ENCODE measurements at regions not wholly inside any gene's neighbourhood (a gene's known extent, or its start where the extent isn't known, plus 50 kb on each side); places are given as distances from the start of the nearest gene placed in this dataset.

DNA sequence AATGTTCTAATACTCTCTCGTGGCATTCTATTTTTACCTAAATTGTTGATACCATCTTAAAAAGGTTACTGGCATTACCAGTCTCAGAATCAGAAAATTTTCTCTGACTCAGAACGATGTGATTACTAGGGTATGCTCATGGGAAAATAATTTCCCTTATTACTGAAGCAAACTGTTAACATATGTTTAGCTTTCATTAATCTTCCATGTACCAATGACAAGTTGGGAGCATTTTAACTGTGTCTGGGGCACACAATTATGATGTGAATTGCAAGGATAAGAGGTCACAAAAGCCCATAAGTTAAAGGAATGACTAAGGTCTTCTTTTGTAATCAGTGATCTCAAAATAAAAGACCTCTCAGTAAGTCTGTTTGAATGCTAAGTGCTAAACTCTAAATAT is 1254.6 kb downstream of the PCDH18 start:
- TF ChIP-seq RAD21 (IDR thresholded peaks at IDR 0.05; ENCODE audit: low read depth) = no peak
- TF ChIP-seq SRF (IDR thresholded peaks at IDR 0.05; ENCODE audit: low read depth) = no peak
- TF ChIP-seq POLR2A (IDR thresholded peaks at IDR 0.05; ENCODE audit: borderline replicate concordance, extremely low read depth, insufficient read depth, insufficient read length) = no peak
- TF ChIP-seq, protein P1, sequence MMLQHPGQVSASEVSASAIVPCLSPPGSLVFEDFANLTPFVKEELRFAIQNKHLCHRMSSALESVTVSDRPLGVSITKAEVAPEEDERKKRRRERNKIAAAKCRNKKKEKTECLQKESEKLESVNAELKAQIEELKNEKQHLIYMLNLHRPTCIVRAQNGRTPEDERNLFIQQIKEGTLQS (IDR thresholded peaks at IDR 0.05) = no peak
- TF ChIP-seq TCF7L2 (IDR thresholded peaks at IDR 0.05; ENCODE audit: borderline replicate concordance, extremely low read depth, insufficient read depth, insufficient read length) = no peak
- no peak for TF ChIP-seq ZNF274 (IDR thresholded peaks at IDR 0.05; ENCODE audit: low read depth, low read length)
- no peak for TF ChIP-seq CEBPB (IDR thresholded peaks at IDR 0.05; ENCODE audit: low read depth)
- no peak for TF ChIP-seq POLR2AphosphoS5 (IDR thresholded peaks at IDR 0.05; ENCODE audit: low read depth, low read length)
- TF ChIP-seq, protein P2, sequence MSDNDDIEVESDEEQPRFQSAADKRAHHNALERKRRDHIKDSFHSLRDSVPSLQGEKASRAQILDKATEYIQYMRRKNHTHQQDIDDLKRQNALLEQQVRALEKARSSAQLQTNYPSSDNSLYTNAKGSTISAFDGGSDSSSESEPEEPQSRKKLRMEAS (IDR thresholded peaks at IDR 0.05) = no peak
- TF ChIP-seq FOSL1 (IDR thresholded peaks at IDR 0.05; ENCODE audit: low read depth) = no peak
- no peak for TF ChIP-seq ELF1 (IDR thresholded peaks at IDR 0.05; ENCODE audit: borderline replicate concordance, low read depth)
- no peak for TF ChIP-seq JUND (IDR thresholded peaks at IDR 0.05)
- TF ChIP-seq SIN3A (IDR thresholded peaks at IDR 0.05; ENCODE audit: low read depth) = no peak
- TF ChIP-seq ZFX (IDR thresholded peaks at IDR 0.05) = no peak
- Histone ChIP-seq H3K36me3 (ENCODE audit: control insufficient read depth in 1 of 2, insufficient read depth in 2 of 2, low read length in 2 of 2) (no peaks in the 10 kb centered on the region), H3K4me1 (ENCODE audit: control insufficient read depth in 1 of 2, insufficient read depth in 2 of 2, low read length in 2 of 2) (no peaks in the 10 kb centered on the region), H3K79me2 (ENCODE audit: insufficient read depth, low read length) (no peaks in the 10 kb centered on the region), H3K27ac (ENCODE audit: low read depth, low read length) (no peak overlapping the region), H2AFZ (ENCODE audit: low read depth, low read length, poor library complexity, severe bottlenecking) (no peak overlapping the region), H4K20me1 (ENCODE audit: insufficient read depth) (no peaks in the 10 kb centered on the region), H3K4me3 (replicated peaks in 1 of 2; ENCODE audit: low read depth in 1 of 2, low read length in 2 of 2) (no peak overlapping the region), H3K9me2 (ENCODE audit: insufficient read depth) (no peaks in the 10 kb centered on the region), H3K4me2 (ENCODE audit: low read length) (no peak overlapping the region), H3K9me3 (ENCODE audit: control insufficient read depth in 1 of 2, insufficient read depth in 1 of 2, low read depth in 1 of 2, low read length in 2 of 2) (no peaks in the 10 kb centered on the region), H3K9ac (ENCODE audit: low read length) (no peak overlapping the region), H3K27me3 (ENCODE audit: insufficient read depth, low read length) (no peaks in the 10 kb centered on the region)
- DNase-seq (ENCODE audit: low read depth, low spot score) (no peak), ATAC-seq (no peak)
- BruUV-seq (replicated peaks) = no TSS peak
- CTCF ChIA-PET = no interaction called here
- intact Hi-C loops (cut with micrococcal nuclease) = no loop called here
- POLR2A ChIA-PET = no interaction called here
- RAD21 ChIA-PET (ENCODE audit: low non-redundant PET in 1 of 2, low total read pairs in 2 of 2, uncharacterized antibody in 2 of 2, unreplicated experiment in 2 of 2) = no interaction called here

DNA sequence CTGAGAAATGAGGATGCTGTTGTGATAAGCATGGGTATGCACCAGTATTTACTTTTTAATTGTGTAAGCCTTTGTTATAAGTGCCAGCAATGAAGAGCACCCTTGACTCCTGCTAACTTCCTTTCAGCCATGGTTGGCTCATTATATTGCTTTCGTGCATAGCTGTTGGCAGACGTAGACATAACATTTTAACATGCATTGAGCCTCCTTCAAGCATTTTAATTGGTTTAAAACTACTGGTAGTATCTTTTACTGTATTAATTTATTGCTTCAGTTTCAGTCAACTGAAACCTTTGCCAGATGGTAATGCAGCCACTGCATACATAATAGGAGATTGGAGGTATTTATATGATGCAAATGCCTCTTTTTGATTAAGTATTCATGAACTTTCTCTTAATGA is 1285.4 kb downstream of the PCDH18 start:
- CTCF ChIA-PET = no interaction called here
- no peak for ATAC-seq
- RAD21 ChIA-PET (ENCODE audit: low non-redundant PET in 1 of 2, low total read pairs in 2 of 2, uncharacterized antibody in 2 of 2, unreplicated experiment in 2 of 2) = no interaction called here
- TF ChIP-seq EGR1 (IDR thresholded peaks at IDR 0.05; ENCODE audit: low read depth) (no peak), FOSL1 (IDR thresholded peaks at IDR 0.05; ENCODE audit: low read depth) (no peak), SRF (IDR thresholded peaks at IDR 0.05; ENCODE audit: low read depth) (no peak), TCF7L2 (IDR thresholded peaks at IDR 0.05; ENCODE audit: borderline replicate concordance, extremely low read depth, insufficient read depth, insufficient read length) (no peak), ELF1 (IDR thresholded peaks at IDR 0.05; ENCODE audit: borderline replicate concordance, low read depth) (no peak), JUND (IDR thresholded peaks at IDR 0.05) (no peak), EZH2 (IDR thresholded peaks at IDR 0.05) (no peak), EZH2phosphoT487 (IDR thresholded peaks at IDR 0.05; ENCODE audit: borderline replicate concordance) (no peak), YY1 (IDR thresholded peaks at IDR 0.05; ENCODE audit: extremely low read depth, insufficient replicate concordance, low read depth, low read length) (no peak), SIN3A (IDR thresholded peaks at IDR 0.05; ENCODE audit: low read depth) (no peak), RAD21 (IDR thresholded peaks at IDR 0.05; ENCODE audit: low read depth) (no peak), POLR2AphosphoS5 (IDR thresholded peaks at IDR 0.05; ENCODE audit: low read depth, low read length) (no peak), ZFX (IDR thresholded peaks at IDR 0.05) (no peak)
- TF ChIP-seq, protein P3, sequence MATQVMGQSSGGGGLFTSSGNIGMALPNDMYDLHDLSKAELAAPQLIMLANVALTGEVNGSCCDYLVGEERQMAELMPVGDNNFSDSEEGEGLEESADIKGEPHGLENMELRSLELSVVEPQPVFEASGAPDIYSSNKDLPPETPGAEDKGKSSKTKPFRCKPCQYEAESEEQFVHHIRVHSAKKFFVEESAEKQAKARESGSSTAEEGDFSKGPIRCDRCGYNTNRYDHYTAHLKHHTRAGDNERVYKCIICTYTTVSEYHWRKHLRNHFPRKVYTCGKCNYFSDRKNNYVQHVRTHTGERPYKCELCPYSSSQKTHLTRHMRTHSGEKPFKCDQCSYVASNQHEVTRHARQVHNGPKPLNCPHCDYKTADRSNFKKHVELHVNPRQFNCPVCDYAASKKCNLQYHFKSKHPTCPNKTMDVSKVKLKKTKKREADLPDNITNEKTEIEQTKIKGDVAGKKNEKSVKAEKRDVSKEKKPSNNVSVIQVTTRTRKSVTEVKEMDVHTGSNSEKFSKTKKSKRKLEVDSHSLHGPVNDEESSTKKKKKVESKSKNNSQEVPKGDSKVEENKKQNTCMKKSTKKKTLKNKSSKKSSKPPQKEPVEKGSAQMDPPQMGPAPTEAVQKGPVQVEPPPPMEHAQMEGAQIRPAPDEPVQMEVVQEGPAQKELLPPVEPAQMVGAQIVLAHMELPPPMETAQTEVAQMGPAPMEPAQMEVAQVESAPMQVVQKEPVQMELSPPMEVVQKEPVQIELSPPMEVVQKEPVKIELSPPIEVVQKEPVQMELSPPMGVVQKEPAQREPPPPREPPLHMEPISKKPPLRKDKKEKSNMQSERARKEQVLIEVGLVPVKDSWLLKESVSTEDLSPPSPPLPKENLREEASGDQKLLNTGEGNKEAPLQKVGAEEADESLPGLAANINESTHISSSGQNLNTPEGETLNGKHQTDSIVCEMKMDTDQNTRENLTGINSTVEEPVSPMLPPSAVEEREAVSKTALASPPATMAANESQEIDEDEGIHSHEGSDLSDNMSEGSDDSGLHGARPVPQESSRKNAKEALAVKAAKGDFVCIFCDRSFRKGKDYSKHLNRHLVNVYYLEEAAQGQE (IDR thresholded peaks at IDR 0.05; ENCODE audit: low read depth) = no peak

More for the DNA sequence above, 1285.4 kb downstream of the PCDH18 start:
- POLR2A ChIA-PET = no interaction called here
- no peak for DNase-seq (ENCODE audit: low read depth, low spot score)
- no peak overlapping the region for H3K9ac ChIP-seq (ENCODE audit: low read length)
- no peaks in the 10 kb centered on the region for H3K9me3 ChIP-seq (ENCODE audit: control insufficient read depth in 1 of 2, insufficient read depth in 1 of 2, low read depth in 1 of 2, low read length in 2 of 2)
- no peaks in the 10 kb centered on the region for H3K27me3 ChIP-seq (ENCODE audit: insufficient read depth, low read length)
- no peak overlapping the region for H2AFZ ChIP-seq (ENCODE audit: low read depth, low read length, poor library complexity, severe bottlenecking)
- no peaks in the 10 kb centered on the region for H3K9me2 ChIP-seq (ENCODE audit: insufficient read depth)
- intact Hi-C loops (cut with micrococcal nuclease) = no loop called here
- no peak overlapping the region for H3K4me2 ChIP-seq (ENCODE audit: low read length)
- H3K36me3 ChIP-seq (ENCODE audit: control insufficient read depth in 1 of 2, insufficient read depth in 2 of 2, low read length in 2 of 2) = no peaks in the 10 kb centered on the region
- BruUV-seq (replicated peaks) = no TSS peak
- H4K20me1 ChIP-seq (ENCODE audit: insufficient read depth) = no peaks in the 10 kb centered on the region
- no peak overlapping the region for H3K27ac ChIP-seq (ENCODE audit: low read depth, low read length)
- no peaks in the 10 kb centered on the region for H3K4me1 ChIP-seq (ENCODE audit: control insufficient read depth in 1 of 2, insufficient read depth in 2 of 2, low read length in 2 of 2)
- H3K79me2 ChIP-seq (ENCODE audit: insufficient read depth, low read length) = no peaks in the 10 kb centered on the region
- no peak overlapping the region for H3K4me3 ChIP-seq (replicated peaks in 1 of 2; ENCODE audit: low read depth in 1 of 2, low read length in 2 of 2)

Data from HCT116 (cell line).